Astrocyte (in vitro differentiated cells and primary cell): ENCODE measurements at regions not wholly inside any gene's neighbourhood (a gene's known extent, or its start where the extent isn't known, plus 50 kb on each side); places are given as distances from the start of the nearest gene placed in this dataset.

Experiments
- EZH2 ChIP-seq: IDR thresholded peaks from 2 replicates; pipeline ENCODE4 v1.6.1; 2012; ENCODE audit warnings: mild to moderate bottlenecking, low read length, inconsistent platforms; ENCODE audit not compliant: insufficient read depth
- TF ChIP-seq, protein P1 (sequence below): IDR thresholded peaks from 2 replicates; pipeline ENCODE4 v1.5.1; 2011; ENCODE audit warnings: low read depth, mild to moderate bottlenecking, inconsistent platforms, low read length, moderate library complexity; ENCODE audit not compliant: insufficient read depth

DNA sequence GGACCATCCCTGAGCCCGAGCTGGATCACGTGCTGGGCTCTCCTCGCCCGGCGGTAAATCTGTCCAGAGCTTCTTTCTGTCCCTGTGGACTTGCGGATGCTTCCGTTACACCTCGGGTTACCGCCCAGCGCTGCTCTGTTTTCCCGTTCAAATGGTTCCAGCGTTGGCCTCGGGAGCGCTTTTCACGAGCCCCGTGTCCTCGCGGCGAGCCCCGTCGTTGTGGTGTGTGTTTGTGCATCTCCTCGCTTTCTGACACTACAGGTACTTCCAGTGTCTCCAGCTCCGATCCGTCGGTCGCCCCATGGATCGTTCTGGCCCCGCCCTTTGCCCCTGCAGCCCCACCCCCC, 77.4 kb downstream of the RTP5 start:
- TF ChIP-seq, protein P1, sequence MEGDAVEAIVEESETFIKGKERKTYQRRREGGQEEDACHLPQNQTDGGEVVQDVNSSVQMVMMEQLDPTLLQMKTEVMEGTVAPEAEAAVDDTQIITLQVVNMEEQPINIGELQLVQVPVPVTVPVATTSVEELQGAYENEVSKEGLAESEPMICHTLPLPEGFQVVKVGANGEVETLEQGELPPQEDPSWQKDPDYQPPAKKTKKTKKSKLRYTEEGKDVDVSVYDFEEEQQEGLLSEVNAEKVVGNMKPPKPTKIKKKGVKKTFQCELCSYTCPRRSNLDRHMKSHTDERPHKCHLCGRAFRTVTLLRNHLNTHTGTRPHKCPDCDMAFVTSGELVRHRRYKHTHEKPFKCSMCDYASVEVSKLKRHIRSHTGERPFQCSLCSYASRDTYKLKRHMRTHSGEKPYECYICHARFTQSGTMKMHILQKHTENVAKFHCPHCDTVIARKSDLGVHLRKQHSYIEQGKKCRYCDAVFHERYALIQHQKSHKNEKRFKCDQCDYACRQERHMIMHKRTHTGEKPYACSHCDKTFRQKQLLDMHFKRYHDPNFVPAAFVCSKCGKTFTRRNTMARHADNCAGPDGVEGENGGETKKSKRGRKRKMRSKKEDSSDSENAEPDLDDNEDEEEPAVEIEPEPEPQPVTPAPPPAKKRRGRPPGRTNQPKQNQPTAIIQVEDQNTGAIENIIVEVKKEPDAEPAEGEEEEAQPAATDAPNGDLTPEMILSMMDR: no peak
- TF ChIP-seq EZH2: no peak
